ENCODE measurements at regions not wholly inside any gene's neighbourhood (a gene's known extent, or its start where the extent isn't known, plus 50 kb on each side); places are given as distances from the start of the nearest gene placed in this dataset.
"Not testable (repeated sequence)": the region's sequence is repeated elsewhere in the genome, so short reads cannot be mapped to it uniquely, and the experiment has no call there.

DNA sequence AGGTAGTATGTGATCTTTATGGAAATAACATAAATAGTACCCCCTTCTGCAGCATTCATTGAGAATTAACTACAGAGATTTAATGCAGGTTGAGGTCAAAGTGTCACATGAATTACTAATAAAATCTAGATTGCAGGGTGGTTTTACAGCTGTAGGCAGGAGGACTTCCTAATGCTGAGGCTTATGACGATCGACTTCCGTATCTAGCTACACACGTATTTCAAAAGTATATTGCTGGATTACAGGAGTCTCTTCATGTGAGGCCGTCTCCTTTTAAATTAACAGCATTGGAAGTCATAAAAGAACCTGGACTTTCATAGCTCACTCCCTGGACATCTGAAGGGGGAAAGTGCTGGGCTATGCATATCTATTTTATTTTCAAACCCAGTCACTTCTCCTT, 180.9 kb downstream of the OSTF1 start:
- H3K4me3 ChIP-seq (ENCODE audit: control insufficient read depth, low read depth, low read length): no peak overlapping the region
- TF ChIP-seq, protein P1, sequence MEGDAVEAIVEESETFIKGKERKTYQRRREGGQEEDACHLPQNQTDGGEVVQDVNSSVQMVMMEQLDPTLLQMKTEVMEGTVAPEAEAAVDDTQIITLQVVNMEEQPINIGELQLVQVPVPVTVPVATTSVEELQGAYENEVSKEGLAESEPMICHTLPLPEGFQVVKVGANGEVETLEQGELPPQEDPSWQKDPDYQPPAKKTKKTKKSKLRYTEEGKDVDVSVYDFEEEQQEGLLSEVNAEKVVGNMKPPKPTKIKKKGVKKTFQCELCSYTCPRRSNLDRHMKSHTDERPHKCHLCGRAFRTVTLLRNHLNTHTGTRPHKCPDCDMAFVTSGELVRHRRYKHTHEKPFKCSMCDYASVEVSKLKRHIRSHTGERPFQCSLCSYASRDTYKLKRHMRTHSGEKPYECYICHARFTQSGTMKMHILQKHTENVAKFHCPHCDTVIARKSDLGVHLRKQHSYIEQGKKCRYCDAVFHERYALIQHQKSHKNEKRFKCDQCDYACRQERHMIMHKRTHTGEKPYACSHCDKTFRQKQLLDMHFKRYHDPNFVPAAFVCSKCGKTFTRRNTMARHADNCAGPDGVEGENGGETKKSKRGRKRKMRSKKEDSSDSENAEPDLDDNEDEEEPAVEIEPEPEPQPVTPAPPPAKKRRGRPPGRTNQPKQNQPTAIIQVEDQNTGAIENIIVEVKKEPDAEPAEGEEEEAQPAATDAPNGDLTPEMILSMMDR (IDR thresholded peaks at IDR 0.05; ENCODE audit: control insufficient read depth, insufficient read depth, low read depth, low read length, missing control alignments): no peak
- DNase-seq (ENCODE audit: low read depth): no peak

DNA sequence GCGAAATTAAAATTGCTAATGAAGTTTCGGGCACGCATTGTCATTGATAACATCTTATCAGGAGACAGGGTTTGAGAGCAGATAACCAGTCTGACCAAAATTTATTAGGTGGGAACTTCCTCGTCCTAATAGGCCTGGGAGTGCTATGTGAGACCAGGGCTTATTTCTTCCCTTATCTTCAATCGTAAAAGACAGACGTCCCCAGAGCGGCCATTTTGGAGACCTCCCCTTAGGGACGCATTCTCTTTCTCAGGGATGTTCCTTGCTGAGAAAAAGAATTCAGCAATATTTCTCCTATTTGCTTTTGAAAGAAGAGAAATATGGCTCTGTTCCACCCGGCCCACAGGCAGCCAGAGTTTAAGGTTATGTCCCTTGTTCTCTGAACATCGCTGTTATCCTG, 184.7 kb downstream of the OSTF1 start:
- DNase-seq (ENCODE audit: low read depth): not testable (repeated sequence)

DNA sequence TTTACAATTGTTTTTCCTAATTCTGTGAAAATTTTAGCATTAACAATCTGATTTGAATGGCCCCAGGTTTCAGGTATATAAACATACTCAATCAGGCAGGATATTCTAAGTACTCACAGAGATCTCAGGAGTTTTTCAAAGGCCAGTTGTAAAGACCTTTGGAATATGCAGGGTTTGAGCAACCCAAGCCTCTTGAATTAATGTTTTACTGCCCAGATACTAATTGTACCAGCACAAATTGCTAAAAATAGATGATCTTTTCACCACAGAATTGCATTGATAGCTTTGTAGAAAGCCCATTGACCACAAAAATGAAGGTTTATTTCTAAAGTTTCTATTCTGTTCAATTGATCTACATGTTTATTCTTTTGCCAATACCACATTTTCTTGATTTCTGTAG, 186.5 kb downstream of the OSTF1 start:
- no peak overlapping the region for H3K4me3 ChIP-seq (ENCODE audit: control insufficient read depth, low read depth, low read length)
- TF ChIP-seq, protein P1 (IDR thresholded peaks at IDR 0.05; ENCODE audit: control insufficient read depth, insufficient read depth, low read depth, low read length, missing control alignments): no peak
- DNase-seq (ENCODE audit: low read depth): no peak

More for the DNA sequence above, 184.7 kb downstream of the OSTF1 start:
- H3K4me3 ChIP-seq (ENCODE audit: control insufficient read depth, low read depth, low read length): not testable (repeated sequence)

DNA sequence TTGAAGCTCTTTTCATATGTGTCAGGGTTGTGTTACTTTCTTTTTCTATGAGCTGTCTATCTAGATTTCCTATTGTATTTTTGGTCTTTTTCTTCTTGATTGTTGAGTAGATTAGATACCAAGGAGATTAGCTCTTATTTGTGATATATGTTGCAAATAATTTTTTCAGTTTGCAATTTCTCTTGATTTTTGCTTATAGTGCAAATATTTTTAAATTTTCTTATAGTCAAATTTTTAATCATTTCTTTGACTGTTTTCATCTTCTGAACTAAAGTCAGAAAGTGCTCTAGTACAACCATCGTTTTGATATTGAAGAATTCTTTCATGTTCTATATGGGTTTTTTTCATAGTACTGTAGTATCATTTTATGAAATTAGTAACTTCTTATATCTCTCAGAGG, 193.7 kb downstream of the OSTF1 start:
- DNase-seq (ENCODE audit: low read depth): no peak
- TF ChIP-seq, protein P1 (IDR thresholded peaks at IDR 0.05; ENCODE audit: control insufficient read depth, insufficient read depth, low read depth, low read length, missing control alignments): no peak
- no peak overlapping the region for H3K4me3 ChIP-seq (ENCODE audit: control insufficient read depth, low read depth, low read length)

DNA sequence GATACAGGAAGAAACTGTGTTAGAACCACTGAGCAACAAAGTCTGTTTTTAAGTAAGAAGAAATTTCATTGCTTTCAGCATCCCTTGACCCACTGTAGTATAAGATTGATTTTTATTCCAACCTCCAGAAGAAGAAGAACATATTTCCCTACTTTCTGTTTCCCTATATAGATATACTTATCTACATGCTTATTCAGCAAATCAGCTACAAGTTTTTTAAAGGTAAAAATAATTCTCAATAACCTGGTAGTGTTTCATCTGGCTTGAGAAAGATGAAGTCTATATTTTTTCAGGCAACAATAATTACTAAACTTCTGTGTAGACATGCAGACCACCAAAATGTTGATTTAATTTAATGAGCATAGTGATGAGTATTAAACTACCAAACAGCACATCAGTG, 201.0 kb downstream of the OSTF1 start:
- no peak for DNase-seq (ENCODE audit: low read depth)
- TF ChIP-seq, protein P1 (IDR thresholded peaks at IDR 0.05; ENCODE audit: control insufficient read depth, insufficient read depth, low read depth, low read length, missing control alignments): no peak
- no peak overlapping the region for H3K4me3 ChIP-seq (ENCODE audit: control insufficient read depth, low read depth, low read length)

DNA sequence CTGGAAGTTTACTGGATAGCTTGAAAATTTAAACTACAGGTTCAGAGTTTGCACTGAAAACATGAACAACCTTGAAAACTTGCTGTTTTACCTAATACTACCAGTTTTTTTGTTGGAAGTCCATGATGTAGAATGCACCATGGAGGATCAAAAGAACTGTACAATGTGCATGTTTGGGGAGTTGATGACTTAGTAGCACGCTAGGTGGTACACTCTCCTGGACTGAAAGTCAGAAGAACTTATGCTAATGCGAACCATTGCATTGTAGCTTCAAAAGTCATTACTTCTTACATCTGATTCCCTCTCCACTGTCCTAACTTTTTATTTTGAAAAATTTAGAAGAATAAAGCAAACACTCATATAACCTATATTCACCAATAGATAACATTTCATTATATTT, 211.0 kb downstream of the OSTF1 start:
- no peak overlapping the region for H3K4me3 ChIP-seq (ENCODE audit: control insufficient read depth, low read depth, low read length)

DNA sequence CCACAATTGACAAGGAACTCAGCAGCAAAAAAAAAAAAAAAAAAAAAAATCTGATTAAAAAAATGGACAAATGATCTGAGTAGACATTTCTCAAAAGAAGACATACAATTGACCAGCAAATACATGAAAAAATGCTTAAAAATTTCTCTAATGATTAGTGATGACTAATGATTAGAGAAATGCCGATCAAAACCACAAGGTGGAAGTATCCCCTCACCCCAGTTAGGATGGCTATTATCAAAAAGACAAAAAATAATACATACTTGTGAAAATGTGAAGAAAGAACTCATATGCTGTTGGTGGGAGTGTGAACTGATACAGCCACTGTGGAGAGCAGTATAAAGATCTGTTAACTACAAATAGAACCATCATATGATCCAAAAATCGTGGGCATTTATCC, 245.3 kb downstream of the OSTF1 start:
- DNase-seq (ENCODE audit: low read depth): no peak
- TF ChIP-seq, protein P1 (IDR thresholded peaks at IDR 0.05; ENCODE audit: control insufficient read depth, insufficient read depth, low read depth, low read length, missing control alignments): no peak

More for the DNA sequence above, 211.0 kb downstream of the OSTF1 start:
- TF ChIP-seq, protein P1 (IDR thresholded peaks at IDR 0.05; ENCODE audit: control insufficient read depth, insufficient read depth, low read depth, low read length, missing control alignments): no peak
- no peak for DNase-seq (ENCODE audit: low read depth)

More for the DNA sequence above, 245.3 kb downstream of the OSTF1 start:
- H3K4me3 ChIP-seq (ENCODE audit: control insufficient read depth, low read depth, low read length): no peak overlapping the region
